ENCODE measurements at regions not wholly inside any gene's neighbourhood (a gene's known extent, or its start where the extent isn't known, plus 50 kb on each side); places are given as distances from the start of the nearest gene placed in this dataset.

GRCh38 chr4:125229596-125230058, 85.1 kb upstream of the FAT4 start:
- TF ChIP-seq L3MBTL2 (IDR thresholded peaks at IDR 0.05) = no peak
- no peak for TF ChIP-seq JUND (IDR thresholded peaks at IDR 0.05; ENCODE audit: borderline replicate concordance, low read depth, low read length)
- TF ChIP-seq JUND (tag; IDR thresholded peaks at IDR 0.05; ENCODE audit: borderline replicate concordance, low read depth, low read length) = no peak
- TF ChIP-seq KLF1 (tag; IDR thresholded peaks at IDR 0.05) = no peak
- TF ChIP-seq MYC (IDR thresholded peaks at IDR 0.05; ENCODE audit: low read depth, low read length) = no peak
- no peak for TF ChIP-seq MYC (CRISPR knock-in tag; IDR thresholded peaks at IDR 0.05; ENCODE audit: borderline replicate concordance, low read depth)
- no peak for TF ChIP-seq CREB1 (IDR thresholded peaks at IDR 0.05)
- TF ChIP-seq CREB1 (CRISPR knock-in tag; IDR thresholded peaks at IDR 0.05) = no peak
